ENCODE measurements at regions not wholly inside any gene's neighbourhood (a gene's known extent, or its start where the extent isn't known, plus 50 kb on each side); places are given as distances from the start of the nearest gene placed in this dataset.

- Histone ChIP-seq H3K9me3 (ENCODE audit: control insufficient read depth in 2 of 2, insufficient read depth in 1 of 2, low read depth in 1 of 2, low read length in 1 of 2) (peaks cover 0 to 3% of the 10 kb centered on the region in 2 donors), H3K36me3 (ENCODE audit: control insufficient read depth in 2 of 2, insufficient read depth in 2 of 2, low read length in 1 of 2) (no peaks in the 10 kb centered on the region), H3K27ac (ENCODE audit: low read depth in 2 of 2, low read length in 1 of 2) (no peak overlapping the region), H3K4me3 (ENCODE audit: low read depth in 1 of 2, low read length in 2 of 2) (no peak overlapping the region), H3K4me1 (ENCODE audit: control insufficient read depth in 2 of 2, insufficient read depth in 2 of 2, low read length in 1 of 2) (peaks cover 0 to 1% of the 10 kb centered on the region in 2 donors), H3K27me3 (ENCODE audit: control insufficient read depth in 1 of 2, insufficient read depth in 2 of 2, low read length in 2 of 2) (no peaks in the 10 kb centered on the region)
- WGBS, 2 donors: 91 to 95% methylated on average over 6 of the region's 6 CpGs
These were observed 217.4 kb upstream of the SMIM21 start for GRCh38 chr18:75644871-75645270.

- Histone ChIP-seq H3K36me3 (ENCODE audit: control insufficient read depth in 2 of 2, insufficient read depth in 2 of 2, low read length in 1 of 2) (no peaks in the 10 kb centered on the region), H3K9me3 (ENCODE audit: control insufficient read depth in 2 of 2, insufficient read depth in 1 of 2, low read depth in 1 of 2, low read length in 1 of 2) (peaks cover 0 to 3% of the 10 kb centered on the region in 2 donors), H3K27me3 (ENCODE audit: control insufficient read depth in 1 of 2, insufficient read depth in 2 of 2, low read length in 2 of 2) (no peaks in the 10 kb centered on the region), H3K4me3 (ENCODE audit: low read depth in 1 of 2, low read length in 2 of 2) (peak overlapping the region in 1 of 2 donors; percentile 7), H3K27ac (ENCODE audit: low read depth in 2 of 2, low read length in 1 of 2) (no peak overlapping the region), H3K4me1 (ENCODE audit: control insufficient read depth in 2 of 2, insufficient read depth in 2 of 2, low read length in 1 of 2) (peaks cover 0 to 2% of the 10 kb centered on the region in 2 donors)
- 83 to 90% methylated on average over 6 of the region's 6 CpGs for WGBS, 2 donors
These were observed 215.6 kb upstream of the SMIM21 start for GRCh38 chr18:75643083-75643482.

GRCh38 chr18:75639472-75639831 is 211.9 kb upstream of the SMIM21 start:
- Histone ChIP-seq H3K36me3 (ENCODE audit: control insufficient read depth in 2 of 2, insufficient read depth in 2 of 2, low read length in 1 of 2) (no peaks in the 10 kb centered on the region), H3K27ac (ENCODE audit: low read depth in 2 of 2, low read length in 1 of 2) (no peak overlapping the region), H3K9me3 (ENCODE audit: control insufficient read depth in 2 of 2, insufficient read depth in 1 of 2, low read depth in 1 of 2, low read length in 1 of 2) (peaks cover 0 to 3% of the 10 kb centered on the region in 2 donors), H3K4me3 (ENCODE audit: low read depth in 1 of 2, low read length in 2 of 2) (no peak overlapping the region), H3K4me1 (ENCODE audit: control insufficient read depth in 2 of 2, insufficient read depth in 2 of 2, low read length in 1 of 2) (peaks cover 2% of the 10 kb centered on the region in 2 donors), H3K27me3 (ENCODE audit: control insufficient read depth in 1 of 2, insufficient read depth in 2 of 2, low read length in 2 of 2) (no peaks in the 10 kb centered on the region)
- 72 to 74% methylated on average over 8 of the region's 8 CpGs for WGBS, 2 donors

DNA sequence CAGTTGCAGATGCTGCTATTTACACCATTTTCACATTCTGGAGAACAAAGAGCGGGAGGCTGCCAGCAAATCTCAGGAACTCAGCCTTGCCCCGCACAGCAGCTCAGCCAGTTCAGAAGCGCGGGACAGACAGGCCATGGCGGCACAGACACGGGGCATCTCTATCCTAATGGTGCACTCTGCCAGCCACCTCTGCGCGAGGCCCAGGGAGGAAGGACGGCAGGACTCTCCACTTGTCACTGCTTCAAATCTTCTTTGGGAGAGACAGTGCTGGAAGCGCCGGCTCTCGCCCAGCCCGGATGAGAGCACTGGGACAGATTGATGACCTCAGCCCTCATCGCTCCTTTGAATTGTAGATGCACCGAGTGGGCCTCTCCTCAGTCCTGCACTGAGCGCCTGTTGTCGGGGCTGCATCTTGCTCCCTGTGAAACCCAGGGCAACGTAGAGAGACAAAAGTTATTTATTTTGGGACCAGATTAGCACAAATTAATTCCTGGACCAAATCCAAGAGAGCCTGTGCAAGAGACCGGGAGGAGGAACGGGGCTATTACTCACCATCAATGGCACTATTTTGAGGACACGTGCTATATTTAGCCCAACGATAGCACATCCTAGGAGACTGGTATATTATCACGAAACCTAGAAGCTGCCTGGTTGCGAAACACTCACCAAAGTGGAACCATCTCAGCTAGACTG is 211.4 kb upstream of the SMIM21 start:
- Histone ChIP-seq H3K4me3 (ENCODE audit: low read depth in 1 of 2, low read length in 2 of 2) (no peak overlapping the region), H3K4me1 (ENCODE audit: control insufficient read depth in 2 of 2, insufficient read depth in 2 of 2, low read length in 1 of 2) (peaks cover 2% of the 10 kb centered on the region in 2 donors), H3K27me3 (ENCODE audit: control insufficient read depth in 1 of 2, insufficient read depth in 2 of 2, low read length in 2 of 2) (no peaks in the 10 kb centered on the region), H3K27ac (ENCODE audit: low read depth in 2 of 2, low read length in 1 of 2) (peak overlapping the region in 1 of 2 donors; percentile 5), H3K36me3 (ENCODE audit: control insufficient read depth in 2 of 2, insufficient read depth in 2 of 2, low read length in 1 of 2) (no peaks in the 10 kb centered on the region), H3K9me3 (ENCODE audit: control insufficient read depth in 2 of 2, insufficient read depth in 1 of 2, low read depth in 1 of 2, low read length in 1 of 2) (peaks cover 0 to 3% of the 10 kb centered on the region in 2 donors)
- 41 to 45% methylated on average over 24 of the region's 24 CpGs for WGBS, 2 donors

DNA sequence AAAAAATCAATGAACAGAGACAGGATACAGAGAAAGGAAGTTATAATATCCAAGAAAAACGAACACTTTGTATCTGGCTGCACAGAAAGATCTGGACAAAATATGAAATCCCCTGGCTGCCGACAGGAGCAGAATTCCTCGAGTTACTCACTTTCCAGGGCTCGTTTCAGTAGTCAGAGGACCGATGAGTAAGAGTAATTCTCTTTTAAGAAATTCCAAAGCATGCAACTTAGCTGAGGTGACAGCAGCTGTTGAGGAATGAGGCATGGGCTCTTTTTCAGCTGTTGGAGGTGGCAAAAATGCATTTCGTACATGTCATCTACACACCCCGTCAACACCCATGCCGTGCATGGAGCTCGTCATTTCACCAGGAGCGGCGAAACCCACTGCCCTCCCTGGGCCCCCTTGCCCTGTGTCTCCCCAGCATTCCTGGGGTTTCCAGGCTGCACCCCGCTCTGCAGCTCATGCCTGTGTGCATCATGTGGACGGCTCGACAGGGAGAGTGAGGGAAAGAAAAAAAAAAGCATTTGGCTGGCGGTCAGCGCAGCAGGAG is 210.8 kb upstream of the SMIM21 start:
- peaks cover 2% of the 10 kb centered on the region in 2 donors for H3K4me1 ChIP-seq (ENCODE audit: control insufficient read depth in 2 of 2, insufficient read depth in 2 of 2, low read length in 1 of 2)
- WGBS, 2 donors: 48 to 54% methylated on average over 16 of the region's 16 CpGs
- no peaks in the 10 kb centered on the region for H3K36me3 ChIP-seq (ENCODE audit: control insufficient read depth in 2 of 2, insufficient read depth in 2 of 2, low read length in 1 of 2)
- H3K9me3 ChIP-seq (ENCODE audit: control insufficient read depth in 2 of 2, insufficient read depth in 1 of 2, low read depth in 1 of 2, low read length in 1 of 2): peaks cover 0 to under 1% of the 10 kb centered on the region in 2 donors
- H3K4me3 ChIP-seq (ENCODE audit: low read depth in 1 of 2, low read length in 2 of 2): no peak overlapping the region
- no peaks in the 10 kb centered on the region for H3K27me3 ChIP-seq (ENCODE audit: control insufficient read depth in 1 of 2, insufficient read depth in 2 of 2, low read length in 2 of 2)
- no peak overlapping the region for H3K27ac ChIP-seq (ENCODE audit: low read depth in 2 of 2, low read length in 1 of 2)

DNA sequence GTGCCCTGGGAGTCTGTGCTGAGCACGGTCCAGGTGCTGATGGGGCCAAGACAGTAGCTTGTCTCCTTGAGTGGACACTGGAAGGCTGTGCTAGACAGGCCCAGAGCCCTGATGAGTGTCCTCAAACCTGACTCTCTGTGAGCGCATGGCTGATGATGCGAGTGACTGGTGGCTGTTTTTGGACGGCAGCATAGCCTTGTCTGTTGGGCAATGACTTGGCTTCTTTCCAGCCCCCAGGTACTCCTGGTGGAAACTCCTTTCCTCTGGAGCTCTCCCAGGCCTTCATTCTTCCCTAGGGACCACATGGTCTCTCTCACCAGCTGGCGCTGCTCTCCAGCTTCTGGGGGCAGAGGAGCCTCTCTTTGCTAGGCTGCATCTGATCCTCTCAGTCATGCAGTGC is 207.6 kb upstream of the SMIM21 start:
- no peaks in the 10 kb centered on the region for H3K36me3 ChIP-seq (ENCODE audit: control insufficient read depth in 2 of 2, insufficient read depth in 2 of 2, low read length in 1 of 2)
- H3K4me3 ChIP-seq (ENCODE audit: low read depth in 1 of 2, low read length in 2 of 2): no peak overlapping the region
- H3K4me1 ChIP-seq (ENCODE audit: control insufficient read depth in 2 of 2, insufficient read depth in 2 of 2, low read length in 1 of 2): peaks cover 2% of the 10 kb centered on the region in 2 donors
- H3K27me3 ChIP-seq (ENCODE audit: control insufficient read depth in 1 of 2, insufficient read depth in 2 of 2, low read length in 2 of 2): no peaks in the 10 kb centered on the region
- no peaks in the 10 kb centered on the region for H3K9me3 ChIP-seq (ENCODE audit: control insufficient read depth in 2 of 2, insufficient read depth in 1 of 2, low read depth in 1 of 2, low read length in 1 of 2)
- WGBS, 2 donors: 73 to 84% methylated on average over 5 of the region's 5 CpGs
- H3K27ac ChIP-seq (ENCODE audit: low read depth in 2 of 2, low read length in 1 of 2): no peak overlapping the region

- no peaks in the 10 kb centered on the region for H3K9me3 ChIP-seq (ENCODE audit: control insufficient read depth in 2 of 2, insufficient read depth in 1 of 2, low read depth in 1 of 2, low read length in 1 of 2)
- no peaks in the 10 kb centered on the region for H3K4me1 ChIP-seq (ENCODE audit: control insufficient read depth in 2 of 2, insufficient read depth in 2 of 2, low read length in 1 of 2)
- WGBS, 2 donors: 86 to 89% methylated on average over 5 of the region's 5 CpGs
- no peak overlapping the region for H3K4me3 ChIP-seq (ENCODE audit: low read depth in 1 of 2, low read length in 2 of 2)
- H3K27ac ChIP-seq (ENCODE audit: low read depth in 2 of 2, low read length in 1 of 2): no peak overlapping the region
- no peaks in the 10 kb centered on the region for H3K27me3 ChIP-seq (ENCODE audit: control insufficient read depth in 1 of 2, insufficient read depth in 2 of 2, low read length in 2 of 2)
- H3K36me3 ChIP-seq (ENCODE audit: control insufficient read depth in 2 of 2, insufficient read depth in 2 of 2, low read length in 1 of 2): no peaks in the 10 kb centered on the region
These were observed 198.5 kb upstream of the SMIM21 start for GRCh38 chr18:75625966-75626365.

- H3K27me3 ChIP-seq (ENCODE audit: control insufficient read depth in 1 of 2, insufficient read depth in 2 of 2, low read length in 2 of 2): no peaks in the 10 kb centered on the region
- no peaks in the 10 kb centered on the region for H3K9me3 ChIP-seq (ENCODE audit: control insufficient read depth in 2 of 2, insufficient read depth in 1 of 2, low read depth in 1 of 2, low read length in 1 of 2)
- H3K4me3 ChIP-seq (ENCODE audit: low read depth in 1 of 2, low read length in 2 of 2): no peak overlapping the region
- H3K4me1 ChIP-seq (ENCODE audit: control insufficient read depth in 2 of 2, insufficient read depth in 2 of 2, low read length in 1 of 2): no peaks in the 10 kb centered on the region
- no peaks in the 10 kb centered on the region for H3K36me3 ChIP-seq (ENCODE audit: control insufficient read depth in 2 of 2, insufficient read depth in 2 of 2, low read length in 1 of 2)
- no peak overlapping the region for H3K27ac ChIP-seq (ENCODE audit: low read depth in 2 of 2, low read length in 1 of 2)
- WGBS, 2 donors: 87 to 92% methylated on average over 5 of the region's 5 CpGs
These were observed 197.4 kb upstream of the SMIM21 start for GRCh38 chr18:75624869-75625268.

DNA sequence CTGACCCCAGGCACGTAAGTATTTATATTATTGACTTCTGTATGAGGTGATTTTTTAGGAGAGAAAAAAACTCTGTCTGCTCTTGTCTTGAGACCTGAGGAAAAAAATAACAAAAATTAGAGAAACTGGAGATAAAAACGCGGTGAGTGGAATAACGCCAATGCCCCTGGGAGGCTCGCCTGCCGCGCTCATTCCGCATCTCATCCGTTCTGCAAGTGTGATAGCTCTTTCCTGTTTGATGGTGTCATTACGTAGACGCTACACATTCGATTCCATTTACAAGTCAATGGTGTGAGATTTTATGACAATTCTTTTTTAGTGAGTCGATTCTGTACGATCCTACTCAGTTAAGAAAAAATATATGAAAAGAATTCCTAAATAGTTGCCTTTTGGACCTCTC is 194.3 kb upstream of the SMIM21 start:
- Histone ChIP-seq H3K27ac (ENCODE audit: low read depth in 2 of 2, low read length in 1 of 2) (no peak overlapping the region), H3K4me3 (ENCODE audit: low read depth in 1 of 2, low read length in 2 of 2) (no peak overlapping the region), H3K27me3 (ENCODE audit: control insufficient read depth in 1 of 2, insufficient read depth in 2 of 2, low read length in 2 of 2) (no peaks in the 10 kb centered on the region), H3K4me1 (ENCODE audit: control insufficient read depth in 2 of 2, insufficient read depth in 2 of 2, low read length in 1 of 2) (no peaks in the 10 kb centered on the region), H3K36me3 (ENCODE audit: control insufficient read depth in 2 of 2, insufficient read depth in 2 of 2, low read length in 1 of 2) (no peaks in the 10 kb centered on the region), H3K9me3 (ENCODE audit: control insufficient read depth in 2 of 2, insufficient read depth in 1 of 2, low read depth in 1 of 2, low read length in 1 of 2) (no peaks in the 10 kb centered on the region)
- whole genome bisulfite sequencing, 2 donors: 93 to 94% methylated on average over 14 of the region's 14 CpGs

- no peaks in the 10 kb centered on the region for H3K36me3 ChIP-seq (ENCODE audit: control insufficient read depth in 2 of 2, insufficient read depth in 2 of 2, low read length in 1 of 2)
- no peaks in the 10 kb centered on the region for H3K27me3 ChIP-seq (ENCODE audit: control insufficient read depth in 1 of 2, insufficient read depth in 2 of 2, low read length in 2 of 2)
- whole genome bisulfite sequencing, 2 donors: 92 to 93% methylated on average over 4 of the region's 4 CpGs
- H3K9me3 ChIP-seq (ENCODE audit: control insufficient read depth in 2 of 2, insufficient read depth in 1 of 2, low read depth in 1 of 2, low read length in 1 of 2): no peaks in the 10 kb centered on the region
- no peaks in the 10 kb centered on the region for H3K4me1 ChIP-seq (ENCODE audit: control insufficient read depth in 2 of 2, insufficient read depth in 2 of 2, low read length in 1 of 2)
- no peak overlapping the region for H3K27ac ChIP-seq (ENCODE audit: low read depth in 2 of 2, low read length in 1 of 2)
- H3K4me3 ChIP-seq (ENCODE audit: low read depth in 1 of 2, low read length in 2 of 2): no peak overlapping the region
These were observed 190.6 kb upstream of the SMIM21 start for GRCh38 chr18:75618146-75618545.
